ENCODE measurements at regions not wholly inside any gene's neighbourhood (a gene's known extent, or its start where the extent isn't known, plus 50 kb on each side); places are given as distances from the start of the nearest gene placed in this dataset.

GRCh38 chr14:22011253-22011642 lies 337.6 kb upstream of the OR4E1 start:
- intact Hi-C loops (cut with micrococcal nuclease; ENCODE audit: unreplicated experiment): no loop called here
- ChIA-PET POLR2A (no interaction called here), CTCF (ENCODE audit: low intra/inter-chr PET ratio, low total read pairs) (no interaction called here)
- Histone ChIP-seq H3K4me1 (ENCODE audit: insufficient read depth, low read length) (no peaks in the 10 kb centered on the region), H3K9me3 (ENCODE audit: low read length) (peaks cover 10% of the 10 kb centered on the region; the same call in 1 of the 2 replicates), H3K27ac (ENCODE audit: extremely low read length, insufficient read depth, low read length) (no peak overlapping the region), H2AFZ (ENCODE audit: low read length) (no peak overlapping the region), H3K79me2 (ENCODE audit: insufficient read depth, low read length) (no peaks in the 10 kb centered on the region), H3K36me3 (replicated peaks in 1 of 2; ENCODE audit: control insufficient read depth in 1 of 2, insufficient read depth in 2 of 2, low read length in 2 of 2) (no peaks in the 10 kb centered on the region), H4K20me1 (ENCODE audit: insufficient read depth, low read length) (no peaks in the 10 kb centered on the region), H3K4me2 (ENCODE audit: low read depth, low read length) (no peak overlapping the region), H3K9ac (ENCODE audit: insufficient read depth, low read depth, low read length) (no peak overlapping the region), H3K27me3 (ENCODE audit: control insufficient read depth in 1 of 2, insufficient read depth in 2 of 2, low read length in 2 of 2) (no peaks in the 10 kb centered on the region), H3K4me3 (replicated peaks in 1 of 3; ENCODE audit: insufficient read depth in 1 of 3, low read depth in 2 of 3, low read length in 3 of 3) (no peak overlapping the region)
- 6% methylated on average over 2 of the region's 2 CpGs for WGBS (ENCODE audit: low lambda C conversion rate)
- DNase-seq (ENCODE audit: low spot score) (no peak), FAIRE-seq (no peak), ATAC-seq (no peak)
- BruUV-seq (replicated peaks): no TSS peak
- in situ Hi-C loops (cut with HindIII; ENCODE audit: extremely low pct_ligation_motif_present, low pct_unique_long_range_greater_than_20kb): no loop called here
- no peak for TF ChIP-seq ZFP1 (CRISPR knock-in tag; IDR thresholded peaks at IDR 0.05)
- TF ChIP-seq, protein P1, sequence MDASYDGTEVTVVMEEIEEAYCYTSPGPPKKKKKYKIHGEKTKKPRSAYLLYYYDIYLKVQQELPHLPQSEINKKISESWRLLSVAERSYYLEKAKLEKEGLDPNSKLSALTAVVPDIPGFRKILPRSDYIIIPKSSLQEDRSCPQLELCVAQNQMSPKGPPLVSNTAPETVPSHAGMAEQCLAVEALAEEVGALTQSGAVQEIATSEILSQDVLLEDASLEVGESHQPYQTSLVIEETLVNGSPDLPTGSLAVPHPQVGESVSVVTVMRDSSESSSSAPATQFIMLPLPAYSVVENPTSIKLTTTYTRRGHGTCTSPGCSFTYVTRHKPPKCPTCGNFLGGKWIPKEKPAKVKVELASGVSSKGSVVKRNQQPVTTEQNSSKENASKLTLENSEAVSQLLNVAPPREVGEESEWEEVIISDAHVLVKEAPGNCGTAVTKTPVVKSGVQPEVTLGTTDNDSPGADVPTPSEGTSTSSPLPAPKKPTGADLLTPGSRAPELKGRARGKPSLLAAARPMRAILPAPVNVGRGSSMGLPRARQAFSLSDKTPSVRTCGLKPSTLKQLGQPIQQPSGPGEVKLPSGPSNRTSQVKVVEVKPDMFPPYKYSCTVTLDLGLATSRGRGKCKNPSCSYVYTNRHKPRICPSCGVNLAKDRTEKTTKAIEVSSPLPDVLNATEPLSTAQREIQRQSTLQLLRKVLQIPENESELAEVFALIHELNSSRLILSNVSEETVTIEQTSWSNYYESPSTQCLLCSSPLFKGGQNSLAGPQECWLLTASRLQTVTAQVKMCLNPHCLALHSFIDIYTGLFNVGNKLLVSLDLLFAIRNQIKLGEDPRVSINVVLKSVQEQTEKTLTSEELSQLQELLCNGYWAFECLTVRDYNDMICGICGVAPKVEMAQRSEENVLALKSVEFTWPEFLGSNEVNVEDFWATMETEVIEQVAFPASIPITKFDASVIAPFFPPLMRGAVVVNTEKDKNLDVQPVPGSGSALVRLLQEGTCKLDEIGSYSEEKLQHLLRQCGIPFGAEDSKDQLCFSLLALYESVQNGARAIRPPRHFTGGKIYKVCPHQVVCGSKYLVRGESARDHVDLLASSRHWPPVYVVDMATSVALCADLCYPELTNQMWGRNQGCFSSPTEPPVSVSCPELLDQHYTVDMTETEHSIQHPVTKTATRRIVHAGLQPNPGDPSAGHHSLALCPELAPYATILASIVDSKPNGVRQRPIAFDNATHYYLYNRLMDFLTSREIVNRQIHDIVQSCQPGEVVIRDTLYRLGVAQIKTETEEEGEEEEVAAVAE (CRISPR knock-in tag; IDR thresholded peaks at IDR 0.05; ENCODE audit: borderline replicate concordance): no peak
- TF ChIP-seq CEBPB (IDR thresholded peaks at IDR 0.05; ENCODE audit: borderline replicate concordance, low read depth, low read length): peak; percentile 36; the same call in 1 of the 2 replicates
- no peak for TF ChIP-seq ZNF672 (CRISPR knock-in tag; IDR thresholded peaks at IDR 0.05)

All from HepG2 (cell line).